LNCAP (cell line): ENCODE measurements at regions not wholly inside any gene's neighbourhood (a gene's known extent, or its start where the extent isn't known, plus 50 kb on each side); places are given as distances from the start of the nearest gene placed in this dataset.

ENCODE experiments used
- TF ChIP-seq, protein P1 (sequence below): fragments of 450-650 bp; IDR thresholded peaks from 2 replicates; pipeline ENCODE4 v1.5.1; 2017; ENCODE audit warnings: mild to moderate bottlenecking

DNA sequence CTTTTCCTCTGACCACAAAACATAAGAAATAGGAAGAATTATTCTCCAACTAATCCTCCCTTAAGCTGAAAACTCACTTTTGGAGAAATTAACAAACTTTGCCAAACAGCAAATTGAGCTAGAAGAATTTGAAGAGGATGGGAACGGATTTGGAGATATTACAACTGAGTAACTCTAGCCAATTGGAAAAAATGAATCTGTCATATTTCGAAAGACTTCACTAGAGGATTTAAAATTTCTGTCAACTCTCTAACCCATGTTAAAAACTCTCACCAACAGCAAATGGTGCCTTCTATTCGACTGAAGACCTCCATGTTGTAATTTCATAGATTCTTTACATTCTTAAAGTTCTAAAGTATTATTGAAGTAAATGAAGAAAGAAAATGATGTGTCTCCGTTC is 414.2 kb downstream of the RMST start:
- TF ChIP-seq, protein P1, sequence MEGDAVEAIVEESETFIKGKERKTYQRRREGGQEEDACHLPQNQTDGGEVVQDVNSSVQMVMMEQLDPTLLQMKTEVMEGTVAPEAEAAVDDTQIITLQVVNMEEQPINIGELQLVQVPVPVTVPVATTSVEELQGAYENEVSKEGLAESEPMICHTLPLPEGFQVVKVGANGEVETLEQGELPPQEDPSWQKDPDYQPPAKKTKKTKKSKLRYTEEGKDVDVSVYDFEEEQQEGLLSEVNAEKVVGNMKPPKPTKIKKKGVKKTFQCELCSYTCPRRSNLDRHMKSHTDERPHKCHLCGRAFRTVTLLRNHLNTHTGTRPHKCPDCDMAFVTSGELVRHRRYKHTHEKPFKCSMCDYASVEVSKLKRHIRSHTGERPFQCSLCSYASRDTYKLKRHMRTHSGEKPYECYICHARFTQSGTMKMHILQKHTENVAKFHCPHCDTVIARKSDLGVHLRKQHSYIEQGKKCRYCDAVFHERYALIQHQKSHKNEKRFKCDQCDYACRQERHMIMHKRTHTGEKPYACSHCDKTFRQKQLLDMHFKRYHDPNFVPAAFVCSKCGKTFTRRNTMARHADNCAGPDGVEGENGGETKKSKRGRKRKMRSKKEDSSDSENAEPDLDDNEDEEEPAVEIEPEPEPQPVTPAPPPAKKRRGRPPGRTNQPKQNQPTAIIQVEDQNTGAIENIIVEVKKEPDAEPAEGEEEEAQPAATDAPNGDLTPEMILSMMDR, result no peak

DNA sequence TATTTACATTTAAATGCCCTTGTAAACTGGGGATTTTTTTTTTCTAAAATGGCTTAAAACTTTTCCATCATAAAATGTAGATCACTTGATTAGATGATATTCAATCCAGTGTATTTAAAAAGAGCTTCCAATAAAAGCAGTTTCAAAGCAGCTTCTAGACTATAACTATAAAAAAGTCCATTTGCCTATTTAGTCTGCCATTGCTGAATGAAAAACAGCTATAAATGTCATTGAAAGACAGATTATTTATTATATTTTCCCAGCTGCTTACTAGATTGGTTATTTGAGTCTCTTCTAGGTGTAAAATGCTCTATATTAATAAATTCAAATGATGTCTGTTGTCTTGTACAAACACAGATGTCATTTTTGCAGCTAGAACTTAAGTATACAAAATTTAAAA is 414.8 kb downstream of the RMST start:
- TF ChIP-seq, protein P1, result no peak

DNA sequence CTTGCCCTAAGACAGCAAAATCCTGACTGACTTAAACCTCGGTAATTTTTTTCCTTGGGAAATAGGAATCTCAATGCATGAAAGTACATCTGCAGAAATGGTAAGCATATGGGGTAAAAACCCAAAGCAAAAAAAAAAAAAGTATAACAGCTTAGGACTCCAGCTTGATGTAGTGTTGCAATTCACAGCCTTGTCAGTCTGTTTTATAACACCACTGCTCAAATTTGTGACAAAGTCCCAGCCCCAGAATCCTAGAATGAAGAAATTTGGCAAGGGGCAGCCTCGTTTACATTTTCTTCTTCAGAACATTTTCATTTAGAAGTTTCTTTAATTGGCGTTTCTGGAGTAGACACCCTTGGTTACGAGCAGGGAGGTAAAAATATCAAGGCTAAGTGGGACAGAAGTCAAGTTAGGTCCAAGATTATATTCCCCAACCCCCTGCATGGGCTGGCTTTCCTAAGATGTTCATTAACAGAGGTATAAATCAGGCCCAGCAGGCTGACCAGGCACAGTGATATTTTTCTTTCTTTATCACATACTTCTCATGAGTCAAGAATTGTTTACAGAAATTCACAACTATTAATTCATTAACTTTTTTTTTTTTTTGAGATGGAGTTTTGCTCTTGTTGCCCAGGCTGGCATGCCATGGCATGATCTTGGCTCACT is 424.0 kb downstream of the RMST start:
- TF ChIP-seq, protein P1, result no peak

DNA sequence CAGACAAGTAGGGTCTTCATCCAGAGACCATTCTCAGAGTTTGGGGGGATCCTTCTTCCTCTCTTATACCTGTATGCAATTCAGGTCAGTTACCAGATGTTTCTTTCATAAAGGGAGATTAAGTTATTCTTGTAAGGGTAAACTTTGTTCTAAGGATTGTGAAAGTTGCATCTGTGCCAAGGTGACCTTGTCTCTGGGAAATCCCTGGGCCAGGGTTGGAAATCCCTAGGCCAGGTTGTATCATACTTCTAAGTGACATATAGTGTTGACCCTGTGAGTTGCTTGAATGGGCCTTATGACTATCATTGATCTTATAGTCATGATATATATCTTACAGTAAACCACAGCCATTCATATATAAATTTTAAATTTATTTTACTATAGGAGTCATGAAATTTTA is 436.9 kb downstream of the RMST start:
- TF ChIP-seq, protein P1, result no peak

DNA sequence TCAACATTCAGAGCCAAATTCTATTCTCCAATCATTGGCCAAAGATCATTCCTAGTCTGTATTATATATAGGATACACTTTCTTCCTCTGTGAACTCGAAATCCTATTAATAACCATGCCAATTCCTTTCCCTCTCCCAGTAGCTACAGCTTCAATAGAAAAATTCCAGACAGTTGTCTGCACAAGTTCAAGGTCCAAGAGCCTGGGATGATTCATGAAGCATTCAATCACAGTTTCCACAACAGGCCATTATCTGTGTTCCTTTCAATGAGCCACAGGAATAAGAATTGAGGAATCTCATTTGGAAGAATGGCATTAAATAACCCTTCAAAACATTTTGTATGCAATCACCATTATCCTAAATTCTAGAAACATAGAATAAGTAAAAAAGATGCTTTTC is 437.4 kb downstream of the RMST start:
- TF ChIP-seq, protein P1, result no peak

DNA sequence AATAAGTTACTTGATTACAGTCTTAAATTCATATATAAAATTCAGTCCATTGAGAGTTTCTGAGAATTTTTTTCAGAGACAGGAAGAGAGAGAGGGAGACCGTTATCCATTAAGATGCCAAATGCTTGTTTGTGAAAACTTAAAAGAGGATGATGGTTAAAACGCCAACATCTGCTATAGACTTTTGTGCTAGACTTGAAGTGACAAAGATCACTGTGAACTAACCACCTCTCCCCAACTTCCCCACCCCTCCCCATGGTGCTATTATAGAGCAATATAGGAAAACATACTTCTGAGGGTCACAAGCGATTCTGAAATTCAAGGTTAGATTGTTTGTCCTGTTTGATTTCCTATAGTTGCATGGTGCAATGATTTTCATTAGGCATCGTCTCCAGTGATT is 440.8 kb downstream of the RMST start:
- TF ChIP-seq, protein P1, result no peak

DNA sequence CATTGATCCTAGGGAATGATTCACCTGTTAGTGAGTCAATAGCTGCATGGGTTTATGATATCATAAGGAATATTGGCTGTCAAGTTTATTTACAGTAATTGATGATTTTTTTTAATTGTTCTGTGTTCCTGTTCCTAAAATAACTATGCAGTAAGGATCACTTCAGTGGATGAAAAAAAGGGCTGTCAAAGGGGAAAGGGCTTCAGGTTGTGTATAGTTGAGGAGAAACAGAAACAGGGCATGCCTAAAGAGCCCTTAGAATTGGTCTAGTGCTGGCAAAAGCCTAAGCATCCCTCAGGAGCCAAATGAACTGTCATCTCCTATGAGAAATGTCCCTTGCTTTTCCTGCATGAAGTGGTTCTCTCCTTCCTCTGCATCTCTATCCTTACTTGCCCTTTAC is 444.9 kb downstream of the RMST start:
- TF ChIP-seq, protein P1, result no peak

DNA sequence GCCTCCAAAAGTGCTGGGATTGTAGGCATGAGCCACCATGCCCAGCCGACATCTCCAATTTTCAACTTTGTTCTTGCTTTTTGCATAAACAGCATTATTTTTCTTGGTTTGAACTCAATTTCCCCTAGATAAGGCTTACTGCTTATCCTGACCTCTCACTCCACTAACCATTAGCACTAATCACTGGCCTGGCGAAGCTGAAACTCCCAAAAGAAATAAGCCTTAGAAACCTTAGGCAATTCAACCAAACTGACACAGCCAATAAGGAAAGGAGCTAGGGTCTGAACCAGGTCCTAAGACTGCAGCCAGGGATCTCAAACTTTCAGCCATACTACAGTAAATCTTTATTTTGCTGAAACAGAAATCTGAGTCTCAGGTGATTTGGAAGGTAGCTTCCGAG is 448.0 kb downstream of the RMST start:
- TF ChIP-seq, protein P1, result no peak
